Spinal cord (tissue), 9 donors: ENCODE measurements at regions not wholly inside any gene's neighbourhood (a gene's known extent, or its start where the extent isn't known, plus 50 kb on each side); places are given as distances from the start of the nearest gene placed in this dataset.

ENCODE experiments used
- DNase-seq, 6 donors: peaks; one replicate each; pipeline versions ENCODE4 v3.0.0 to v3.0.0-alpha.2; 2013 to 2015; ENCODE audit warnings: low spot score in 6 of 6, low read depth in 4 of 6
- H3K27ac ChIP-seq: one replicate; pipeline ENCODE4 v1.5.1; 2013; ENCODE audit warnings: low read depth, low read length, control low read depth
- H3K27me3 ChIP-seq: one replicate; pipeline ENCODE4 v1.6.1; 2013; ENCODE audit warnings: low read length; ENCODE audit not compliant: control insufficient read depth, insufficient read depth
- H3K36me3 ChIP-seq: one replicate; pipeline ENCODE4 v1.6.1; 2013; ENCODE audit warnings: low read length; ENCODE audit not compliant: control insufficient read depth, insufficient read depth
- H3K4me1 ChIP-seq: one replicate; pipeline ENCODE4 v1.6.1; 2013; ENCODE audit warnings: low read length; ENCODE audit not compliant: control insufficient read depth, insufficient read depth
- H3K4me3 ChIP-seq: one replicate; pipeline ENCODE4 v1.5.1; 2013; ENCODE audit warnings: low read depth, low read length, control low read depth
- H3K9me3 ChIP-seq: one replicate; pipeline ENCODE4 v1.6.1; 2013; ENCODE audit warnings: low read length; ENCODE audit not compliant: control insufficient read depth, insufficient read depth
- WGBS: methylation state at CpG from one replicate; pipeline ENCODE4 v1.1.5; 2013; ENCODE audit warnings: missing lambda C conversion rate; ENCODE audit not compliant: insufficient coverage; 5-methylcytosine and 5-hydroxymethylcytosine counted together
- donor health status: healthy.

GRCh38 chr4:12734586-12734985, 749.6 kb downstream of the RAB28 start:
- no peaks in the 10 kb centered on the region for H3K27me3 ChIP-seq
- no peaks in the 10 kb centered on the region for H3K36me3 ChIP-seq
- H3K27ac ChIP-seq: no peak overlapping the region
- no peaks in the 10 kb centered on the region for H3K4me1 ChIP-seq
- WGBS: no CpG with 5 or more reads among the region's 2 CpGs
- H3K4me3 ChIP-seq: no peak overlapping the region
- H3K9me3 ChIP-seq: no peaks in the 10 kb centered on the region
- no peak for DNase-seq

DNA sequence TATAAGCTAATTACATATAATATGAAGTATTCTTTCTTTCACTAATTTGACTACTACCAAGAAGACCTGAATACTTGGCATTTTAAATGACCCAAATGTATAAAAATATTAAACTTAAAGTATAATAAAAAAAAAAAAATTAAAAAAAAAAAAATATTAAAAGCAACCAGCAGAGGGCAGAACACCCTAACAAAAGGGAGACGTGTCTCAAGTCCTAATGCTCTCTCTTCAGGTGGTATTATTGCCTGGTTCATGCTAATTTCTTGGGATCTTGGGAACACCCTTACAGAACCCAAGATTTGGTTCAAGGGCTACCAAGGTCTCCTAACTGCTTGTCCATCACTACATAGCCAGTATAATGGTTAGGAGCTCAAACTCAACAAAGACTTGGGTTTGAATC, 754.8 kb downstream of the RAB28 start:
- Histone ChIP-seq H3K27ac (no peak overlapping the region), H3K9me3 (no peaks in the 10 kb centered on the region), H3K4me3 (no peak overlapping the region), H3K4me1 (no peaks in the 10 kb centered on the region), H3K27me3 (no peaks in the 10 kb centered on the region), H3K36me3 (no peaks in the 10 kb centered on the region)
- WGBS: 0% methylated on average over 1 of the region's 1 CpG
- peak in 4 of 6 donors; percentile 12 to 77 (median 26) for DNase-seq

- Histone ChIP-seq H3K4me1 (no peaks in the 10 kb centered on the region), H3K27ac (no peak overlapping the region), H3K27me3 (no peaks in the 10 kb centered on the region), H3K9me3 (no peaks in the 10 kb centered on the region), H3K36me3 (no peaks in the 10 kb centered on the region), H3K4me3 (no peak overlapping the region)
- peak in 3 of 6 donors; percentile 26 to 75 (median 69) for DNase-seq
- 83% methylated on average over 1 of the region's 5 CpGs for WGBS
These were observed 759.6 kb downstream of the RAB28 start for GRCh38 chr4:12724510-12724909.

GRCh38 chr4:12723849-12724447, 760.2 kb downstream of the RAB28 start:
- Histone ChIP-seq H3K4me3 (no peak overlapping the region), H3K27ac (no peak overlapping the region), H3K36me3 (no peaks in the 10 kb centered on the region), H3K27me3 (no peaks in the 10 kb centered on the region), H3K9me3 (no peaks in the 10 kb centered on the region), H3K4me1 (no peaks in the 10 kb centered on the region)
- 29% methylated on average over 2 of the region's 7 CpGs for WGBS
- peak in 3 of 6 donors; percentile 15 to 82 (median 47) for DNase-seq

- H3K36me3 ChIP-seq: no peaks in the 10 kb centered on the region
- no peak overlapping the region for H3K4me3 ChIP-seq
- no peaks in the 10 kb centered on the region for H3K9me3 ChIP-seq
- no peak overlapping the region for H3K27ac ChIP-seq
- no CpG with 5 or more reads among the region's 1 CpG for WGBS
- H3K4me1 ChIP-seq: no peaks in the 10 kb centered on the region
- H3K27me3 ChIP-seq: no peaks in the 10 kb centered on the region
- DNase-seq: no peak
These were observed 767.2 kb downstream of the RAB28 start for GRCh38 chr4:12716896-12717295.

DNA sequence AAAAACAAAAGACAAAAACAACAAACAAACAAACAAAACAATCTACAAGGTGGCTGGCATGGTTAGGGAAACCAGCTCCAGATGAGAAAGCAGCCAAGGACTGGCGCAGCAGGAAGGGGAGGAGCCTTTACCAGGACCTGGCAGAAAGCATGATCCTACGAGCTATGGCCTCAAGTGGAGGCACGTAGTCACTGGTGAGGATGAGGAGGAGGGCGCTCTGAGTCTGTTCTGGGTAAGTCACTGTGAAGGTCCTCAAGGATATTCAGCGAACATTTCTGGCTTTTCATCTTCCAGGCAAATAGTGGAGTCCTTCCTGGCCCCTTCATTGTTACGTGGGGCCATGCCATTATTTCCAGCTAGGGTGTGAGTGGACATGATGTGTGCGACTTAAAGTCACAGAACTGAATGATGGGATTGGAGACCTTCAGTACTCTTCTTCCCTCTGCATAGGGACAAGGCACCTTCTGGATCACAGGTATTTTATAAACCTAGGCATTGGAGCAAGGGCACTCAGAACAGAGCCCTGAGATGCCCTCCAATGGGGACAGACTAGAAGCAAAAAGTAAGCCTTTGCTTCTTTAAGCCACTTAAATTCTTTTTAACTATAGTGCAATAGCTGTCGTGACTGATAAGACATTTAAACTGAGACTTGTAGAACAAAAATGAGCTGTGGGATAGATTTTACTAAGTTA, 771.3 kb downstream of the RAB28 start:
- 93% methylated on average over 5 of the region's 8 CpGs for WGBS
- no peaks in the 10 kb centered on the region for H3K4me1 ChIP-seq
- no peak overlapping the region for H3K27ac ChIP-seq
- no peaks in the 10 kb centered on the region for H3K36me3 ChIP-seq
- no peaks in the 10 kb centered on the region for H3K9me3 ChIP-seq
- no peak overlapping the region for H3K4me3 ChIP-seq
- no peaks in the 10 kb centered on the region for H3K27me3 ChIP-seq
- DNase-seq: no peak

DNA sequence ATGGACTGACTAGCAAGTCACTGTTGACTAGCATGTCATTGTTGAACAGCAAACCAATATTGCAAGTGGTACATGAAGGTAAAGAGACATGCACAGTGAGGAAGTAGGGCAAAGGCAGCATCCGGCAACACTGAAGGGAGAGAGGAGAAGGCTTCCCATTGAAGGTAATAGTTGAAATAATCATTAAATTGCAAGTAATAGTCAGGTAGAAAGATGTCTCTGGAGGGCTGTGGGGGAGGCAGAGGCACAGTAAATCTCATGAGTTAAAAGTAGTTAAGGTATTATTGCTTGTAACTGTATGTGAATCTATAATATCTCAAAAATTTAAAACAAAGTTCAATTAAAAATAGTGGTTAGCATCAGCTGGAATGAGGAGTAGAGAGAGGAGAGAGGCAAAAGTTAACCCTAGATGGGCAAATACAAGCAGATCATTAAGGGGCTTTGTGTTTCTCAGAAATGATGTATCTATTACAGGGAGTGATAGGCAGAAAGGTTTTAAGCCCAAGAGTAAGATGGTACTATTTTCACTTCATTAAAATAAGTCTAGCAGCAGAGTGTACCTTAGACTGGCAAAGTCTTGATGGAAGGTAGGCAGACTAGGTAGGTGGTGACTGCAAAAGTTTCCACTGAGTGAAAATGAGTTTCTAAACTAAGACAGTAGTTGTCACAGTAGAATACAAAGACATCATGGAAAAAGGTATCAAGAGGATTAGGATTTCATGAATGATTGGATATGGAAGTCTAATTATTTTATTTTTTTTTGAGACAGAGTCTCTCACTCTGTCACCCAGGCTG, 776.6 kb downstream of the RAB28 start:
- Histone ChIP-seq H3K9me3 (no peaks in the 10 kb centered on the region), H3K4me1 (no peaks in the 10 kb centered on the region), H3K27ac (no peak overlapping the region), H3K36me3 (no peaks in the 10 kb centered on the region), H3K4me3 (no peak overlapping the region), H3K27me3 (no peaks in the 10 kb centered on the region)
- DNase-seq: no peak
- WGBS: 100% methylated on average over 1 of the region's 1 CpG

DNA sequence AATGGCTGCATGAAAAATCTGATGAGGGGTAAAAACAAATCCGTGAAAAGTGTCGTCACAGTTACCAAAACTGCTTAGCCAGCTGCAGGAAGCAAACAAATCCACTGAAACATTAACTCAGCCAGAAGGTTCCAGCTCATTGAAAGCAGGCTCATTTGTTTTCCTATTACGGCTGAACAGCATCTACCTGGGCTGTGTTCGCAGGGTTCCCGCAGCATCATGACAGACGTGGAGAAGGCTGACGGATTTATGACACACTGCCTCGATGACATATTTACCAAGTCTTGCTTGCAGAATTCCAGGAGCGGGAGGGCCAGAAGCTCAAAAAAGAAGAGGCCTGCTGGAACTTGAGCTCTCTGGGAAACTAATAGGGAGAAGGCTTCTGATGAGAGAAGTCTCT, 781.1 kb downstream of the RAB28 start:
- Histone ChIP-seq H3K36me3 (no peaks in the 10 kb centered on the region), H3K27ac (no peak overlapping the region), H3K9me3 (no peaks in the 10 kb centered on the region), H3K4me3 (no peak overlapping the region), H3K27me3 (no peaks in the 10 kb centered on the region), H3K4me1 (no peaks in the 10 kb centered on the region)
- peak in 1 of 6 donors; percentile 70 for DNase-seq
- WGBS: 43% methylated on average over 9 of the region's 9 CpGs

DNA sequence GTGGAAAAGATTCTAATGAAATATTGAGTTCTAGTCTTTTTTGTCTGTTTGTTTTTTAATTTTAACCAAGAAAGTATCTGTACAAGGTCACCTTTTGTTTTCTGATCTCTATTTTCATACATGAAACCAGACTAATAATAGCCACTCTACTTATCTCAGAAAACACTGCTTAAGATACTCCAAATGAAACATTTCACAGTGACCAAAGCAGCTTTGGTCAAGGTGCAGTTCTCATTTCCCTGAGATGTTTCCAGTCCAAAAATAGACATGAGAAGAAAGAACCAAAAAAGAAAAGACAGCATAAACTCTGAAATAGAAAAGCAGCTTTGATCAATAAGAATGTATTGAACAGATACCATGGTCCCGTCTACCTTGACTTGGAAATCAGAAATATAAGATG, 782.8 kb downstream of the RAB28 start:
- no peak overlapping the region for H3K4me3 ChIP-seq
- no peak for DNase-seq
- no peaks in the 10 kb centered on the region for H3K27me3 ChIP-seq
- no CpG with 5 or more reads among the region's 1 CpG for WGBS
- H3K9me3 ChIP-seq: no peaks in the 10 kb centered on the region
- H3K4me1 ChIP-seq: no peaks in the 10 kb centered on the region
- H3K36me3 ChIP-seq: no peaks in the 10 kb centered on the region
- no peak overlapping the region for H3K27ac ChIP-seq
